Erythroblast (primary cell): ENCODE measurements at regions not wholly inside any gene's neighbourhood (a gene's known extent, or its start where the extent isn't known, plus 50 kb on each side); places are given as distances from the start of the nearest gene placed in this dataset.

ENCODE experiments used
- GATA1 ChIP-seq: IDR thresholded peaks from 2 replicates; pipeline ENCODE4 v1.6.1; 2011; ENCODE audit warnings: low read depth, mild to moderate bottlenecking, control low read depth, low read length, moderate library complexity
- POLR2A ChIP-seq: IDR thresholded peaks from 2 replicates; pipeline ENCODE4 v1.6.1; 2011; ENCODE audit warnings: mild to moderate bottlenecking, low read length

DNA sequence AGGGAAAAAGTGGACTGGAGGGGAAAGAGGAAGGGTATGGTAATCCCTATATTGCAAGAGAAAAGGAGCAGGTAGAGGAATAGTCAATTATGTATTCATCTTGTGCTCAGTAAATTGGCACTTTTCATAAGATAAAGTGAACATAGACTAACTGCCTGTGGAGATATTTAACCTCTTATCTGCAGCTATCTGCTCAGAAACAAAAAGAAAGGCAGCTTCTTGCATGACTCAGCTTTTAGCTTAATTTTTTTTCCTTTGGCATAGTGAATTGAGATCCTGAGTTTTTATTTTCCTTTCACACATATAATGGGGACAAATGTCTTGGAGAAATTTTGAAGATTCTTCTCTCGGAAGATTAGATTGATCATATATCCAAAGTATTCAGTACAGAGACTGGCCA is 127.6 kb upstream of the F3 start:
- TF ChIP-seq POLR2A, result no peak
- no peak for TF ChIP-seq GATA1
